ENCODE measurements at regions not wholly inside any gene's neighbourhood (a gene's known extent, or its start where the extent isn't known, plus 50 kb on each side); places are given as distances from the start of the nearest gene placed in this dataset.

DNA sequence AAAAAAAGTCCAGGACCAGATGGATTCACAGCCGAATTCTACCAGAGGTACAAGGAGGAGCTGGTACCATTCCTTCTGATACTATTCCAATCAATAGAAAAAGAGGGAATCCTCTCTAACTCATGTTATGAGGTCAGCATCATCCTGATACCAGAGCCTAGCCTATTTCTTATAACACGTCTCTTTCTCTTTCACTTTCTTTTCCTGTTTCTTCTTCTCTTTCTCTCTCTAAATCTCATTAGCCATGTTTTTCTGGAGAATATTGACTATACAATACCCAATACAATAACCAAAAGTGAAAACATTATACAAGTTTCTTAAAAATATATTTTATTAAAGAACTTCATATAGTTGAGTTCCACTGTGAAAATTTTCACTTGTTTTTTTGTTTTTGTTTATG lies 1154.9 kb upstream of the PCDH7 start:
- DNase-seq (ENCODE audit: low read depth): no peak
- no peak overlapping the region for H3K4me3 ChIP-seq (ENCODE audit: low read depth, low read length)
- TF ChIP-seq MYC (IDR thresholded peaks at IDR 0.05; ENCODE audit: low read depth, low read length) (no peak), POLR2A (IDR thresholded peaks at IDR 0.05; ENCODE audit: extremely low read depth, insufficient read length) (no peak)
- TF ChIP-seq, protein P1, sequence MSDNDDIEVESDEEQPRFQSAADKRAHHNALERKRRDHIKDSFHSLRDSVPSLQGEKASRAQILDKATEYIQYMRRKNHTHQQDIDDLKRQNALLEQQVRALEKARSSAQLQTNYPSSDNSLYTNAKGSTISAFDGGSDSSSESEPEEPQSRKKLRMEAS (IDR thresholded peaks at IDR 0.05; ENCODE audit: low read depth, low read length): no peak
- TF ChIP-seq, protein P2, sequence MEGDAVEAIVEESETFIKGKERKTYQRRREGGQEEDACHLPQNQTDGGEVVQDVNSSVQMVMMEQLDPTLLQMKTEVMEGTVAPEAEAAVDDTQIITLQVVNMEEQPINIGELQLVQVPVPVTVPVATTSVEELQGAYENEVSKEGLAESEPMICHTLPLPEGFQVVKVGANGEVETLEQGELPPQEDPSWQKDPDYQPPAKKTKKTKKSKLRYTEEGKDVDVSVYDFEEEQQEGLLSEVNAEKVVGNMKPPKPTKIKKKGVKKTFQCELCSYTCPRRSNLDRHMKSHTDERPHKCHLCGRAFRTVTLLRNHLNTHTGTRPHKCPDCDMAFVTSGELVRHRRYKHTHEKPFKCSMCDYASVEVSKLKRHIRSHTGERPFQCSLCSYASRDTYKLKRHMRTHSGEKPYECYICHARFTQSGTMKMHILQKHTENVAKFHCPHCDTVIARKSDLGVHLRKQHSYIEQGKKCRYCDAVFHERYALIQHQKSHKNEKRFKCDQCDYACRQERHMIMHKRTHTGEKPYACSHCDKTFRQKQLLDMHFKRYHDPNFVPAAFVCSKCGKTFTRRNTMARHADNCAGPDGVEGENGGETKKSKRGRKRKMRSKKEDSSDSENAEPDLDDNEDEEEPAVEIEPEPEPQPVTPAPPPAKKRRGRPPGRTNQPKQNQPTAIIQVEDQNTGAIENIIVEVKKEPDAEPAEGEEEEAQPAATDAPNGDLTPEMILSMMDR (IDR thresholded peaks at IDR 0.05; ENCODE audit: low read depth, low read length): no peak

DNA sequence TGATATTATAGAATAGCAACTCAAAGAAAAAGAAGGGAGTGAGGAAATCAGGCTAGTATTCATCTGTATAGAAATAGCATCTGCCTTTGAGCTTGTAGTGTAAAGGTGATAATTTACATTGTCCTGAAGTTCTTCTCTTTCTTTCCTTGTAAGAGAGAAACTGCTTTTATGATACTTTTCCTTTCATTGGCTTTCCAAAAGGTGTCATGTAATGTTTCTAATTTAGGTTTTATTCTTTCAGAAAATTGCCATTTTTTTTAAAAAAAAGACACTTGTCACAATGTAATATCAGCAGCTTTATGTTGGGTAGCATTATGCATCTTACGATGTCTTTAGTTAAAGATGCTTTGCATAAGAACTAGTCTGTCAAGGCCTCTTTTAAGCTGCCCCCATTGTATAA lies 1153.8 kb upstream of the PCDH7 start:
- no peak for DNase-seq (ENCODE audit: low read depth)
- no peak overlapping the region for H3K4me3 ChIP-seq (ENCODE audit: low read depth, low read length)
- TF ChIP-seq, protein P2 (IDR thresholded peaks at IDR 0.05; ENCODE audit: low read depth, low read length): no peak
- TF ChIP-seq, protein P1 (IDR thresholded peaks at IDR 0.05; ENCODE audit: low read depth, low read length): no peak
- TF ChIP-seq MYC (IDR thresholded peaks at IDR 0.05; ENCODE audit: low read depth, low read length): no peak
- TF ChIP-seq POLR2A (IDR thresholded peaks at IDR 0.05; ENCODE audit: extremely low read depth, insufficient read length): no peak

DNA sequence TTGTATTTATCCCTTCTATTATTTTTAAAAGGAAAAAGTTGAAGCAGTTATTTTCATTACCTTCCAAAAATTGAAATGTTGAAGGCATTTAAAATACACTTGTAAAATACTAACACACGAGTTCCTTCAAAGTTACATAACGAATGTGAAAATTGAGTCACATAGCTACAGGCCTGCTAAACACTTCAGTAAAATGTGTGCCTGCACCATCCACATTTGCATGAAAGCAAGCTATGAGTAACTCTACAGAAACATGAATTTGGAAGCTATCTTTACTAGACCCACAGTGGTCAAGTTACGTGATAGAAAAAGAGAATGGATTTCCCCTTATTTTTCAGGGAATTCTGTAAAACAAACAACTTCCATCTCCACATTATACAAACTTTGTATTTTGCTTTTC lies 1148.8 kb upstream of the PCDH7 start:
- H3K4me3 ChIP-seq (ENCODE audit: low read depth, low read length): no peak overlapping the region
- TF ChIP-seq, protein P1 (IDR thresholded peaks at IDR 0.05; ENCODE audit: low read depth, low read length): no peak
- TF ChIP-seq MYC (IDR thresholded peaks at IDR 0.05; ENCODE audit: low read depth, low read length) (no peak), POLR2A (IDR thresholded peaks at IDR 0.05; ENCODE audit: extremely low read depth, insufficient read length) (no peak)
- TF ChIP-seq, protein P2 (IDR thresholded peaks at IDR 0.05; ENCODE audit: low read depth, low read length): no peak
- no peak for DNase-seq (ENCODE audit: low read depth)

DNA sequence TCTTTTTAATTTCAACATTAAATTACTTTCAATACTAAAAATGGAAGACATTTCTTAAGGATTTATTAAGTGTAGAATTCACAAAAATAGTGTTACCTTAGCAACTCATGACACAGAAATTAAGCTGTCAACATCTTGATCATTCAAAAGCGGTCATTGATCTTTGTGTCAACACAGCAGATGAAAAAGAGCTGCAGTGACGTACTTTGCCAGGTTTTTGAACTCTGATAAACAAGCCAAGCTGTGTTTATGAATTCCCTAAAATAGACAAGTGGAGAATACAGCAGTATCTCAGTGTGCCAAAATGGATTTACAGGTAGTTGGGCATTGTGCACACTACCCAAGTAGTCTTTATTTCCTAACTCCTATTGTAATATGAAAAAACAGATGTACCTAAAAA lies 1141.8 kb upstream of the PCDH7 start:
- TF ChIP-seq, protein P2 (IDR thresholded peaks at IDR 0.05; ENCODE audit: low read depth, low read length): no peak
- TF ChIP-seq, protein P1 (IDR thresholded peaks at IDR 0.05; ENCODE audit: low read depth, low read length): no peak
- TF ChIP-seq MYC (IDR thresholded peaks at IDR 0.05; ENCODE audit: low read depth, low read length) (no peak), POLR2A (IDR thresholded peaks at IDR 0.05; ENCODE audit: extremely low read depth, insufficient read length) (no peak)
- no peak for DNase-seq (ENCODE audit: low read depth)
- H3K4me3 ChIP-seq (ENCODE audit: low read depth, low read length): no peak overlapping the region

DNA sequence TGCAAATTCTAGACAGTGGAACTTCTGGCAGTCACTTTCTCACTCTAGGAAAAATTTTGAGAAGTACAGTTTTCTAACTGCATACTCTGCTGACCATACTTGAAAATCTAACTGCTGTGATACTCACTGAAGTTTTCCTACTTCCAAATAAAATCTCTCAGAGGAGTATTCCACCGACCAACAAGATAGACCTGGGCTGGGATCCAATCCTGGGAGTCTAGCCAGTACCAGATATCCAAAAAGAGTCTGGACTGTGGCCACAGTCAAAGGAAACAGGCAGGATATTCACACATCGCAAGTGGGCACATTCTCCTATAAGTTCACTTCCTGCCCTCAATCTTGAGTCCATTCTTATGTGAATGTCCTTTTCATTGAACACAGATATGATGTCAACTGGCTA lies 1138.7 kb upstream of the PCDH7 start:
- H3K4me3 ChIP-seq (ENCODE audit: low read depth, low read length): no peak overlapping the region
- TF ChIP-seq POLR2A (IDR thresholded peaks at IDR 0.05; ENCODE audit: extremely low read depth, insufficient read length) (no peak), MYC (IDR thresholded peaks at IDR 0.05; ENCODE audit: low read depth, low read length) (no peak)
- TF ChIP-seq, protein P2 (IDR thresholded peaks at IDR 0.05; ENCODE audit: low read depth, low read length): no peak
- TF ChIP-seq, protein P1 (IDR thresholded peaks at IDR 0.05; ENCODE audit: low read depth, low read length): no peak
- no peak for DNase-seq (ENCODE audit: low read depth)

DNA sequence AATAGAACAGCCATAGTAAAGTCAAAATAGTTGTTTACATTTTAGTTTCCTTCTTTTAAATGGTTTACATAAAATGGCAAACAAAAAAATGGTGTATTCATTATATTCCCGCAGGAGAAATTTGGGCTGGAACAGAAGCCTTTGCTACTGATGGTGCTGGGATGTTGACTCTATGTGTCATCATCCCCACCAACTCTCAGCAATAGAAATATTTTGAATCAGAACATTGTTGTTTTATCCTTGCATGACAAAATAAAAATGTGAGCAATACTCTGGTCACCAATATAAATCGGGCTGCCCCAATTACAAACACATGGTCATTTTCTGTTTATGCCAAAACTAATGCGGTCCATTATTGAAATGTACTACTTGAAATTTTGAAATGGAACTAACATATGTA lies 1131.6 kb upstream of the PCDH7 start:
- no peak for DNase-seq (ENCODE audit: low read depth)
- H3K4me3 ChIP-seq (ENCODE audit: low read depth, low read length): no peak overlapping the region

More for the DNA sequence above, 1131.6 kb upstream of the PCDH7 start:
- TF ChIP-seq POLR2A (IDR thresholded peaks at IDR 0.05; ENCODE audit: extremely low read depth, insufficient read length) (no peak), MYC (IDR thresholded peaks at IDR 0.05; ENCODE audit: low read depth, low read length) (no peak)
- TF ChIP-seq, protein P1 (IDR thresholded peaks at IDR 0.05; ENCODE audit: low read depth, low read length): no peak
- TF ChIP-seq, protein P2 (IDR thresholded peaks at IDR 0.05; ENCODE audit: low read depth, low read length): no peak
